ENCODE measurements at regions not wholly inside any gene's neighbourhood (a gene's known extent, or its start where the extent isn't known, plus 50 kb on each side); places are given as distances from the start of the nearest gene placed in this dataset.
A peak's percentile ranks its signal among the peaks of the same experiment; 100 is the strongest.
"Not testable (repeated sequence)": the region's sequence is repeated elsewhere in the genome, so short reads cannot be mapped to it uniquely, and the experiment has no call there.

GRCh38 chr21:6073993-6074705 is 4447.2 kb upstream of the TPTE start:
- in situ Hi-C loops (cut with MboI; ENCODE audit: low pct_unique_long_range_greater_than_20kb in 2 of 9, low sequenced_read_pairs in 9 of 9, unreplicated experiment in 9 of 9); H3K4me1 ChIP-seq (replicated peaks in 1 of 2); H3K27ac ChIP-seq; H3K4me3 ChIP-seq: not testable (repeated sequence)
- no CpG with 5 or more reads among the region's 19 CpGs for WGBS, 10 experiments
- ATAC-seq (replicated peaks in 6 of 8): peak in 3 of 8 experiments; percentile 37 to 84 (median 41)

GRCh38 chr21:6074935-6075334 is 4446.4 kb upstream of the TPTE start:
- in situ Hi-C loops (cut with MboI; ENCODE audit: low pct_unique_long_range_greater_than_20kb in 2 of 9, low sequenced_read_pairs in 9 of 9, unreplicated experiment in 9 of 9); H3K4me3 ChIP-seq; ATAC-seq (replicated peaks in 6 of 8); H3K4me1 ChIP-seq (replicated peaks in 1 of 2); H3K27ac ChIP-seq: not testable (repeated sequence)
- WGBS, 10 experiments: no CpG with 5 or more reads among the region's 17 CpGs

- H3K4me3 ChIP-seq; H3K27ac ChIP-seq; ATAC-seq (replicated peaks in 6 of 8); H3K4me1 ChIP-seq (replicated peaks in 1 of 2); in situ Hi-C loops (cut with MboI; ENCODE audit: low pct_unique_long_range_greater_than_20kb in 2 of 9, low sequenced_read_pairs in 9 of 9, unreplicated experiment in 9 of 9): not testable (repeated sequence)
- whole genome bisulfite sequencing, 10 experiments: no CpG with 5 or more reads among the region's 24 CpGs
These were observed 4445.7 kb upstream of the TPTE start for GRCh38 chr21:6075627-6076208.

- whole genome bisulfite sequencing, 10 experiments: no CpG with 5 or more reads among the region's 12 CpGs
- H3K4me1 ChIP-seq (replicated peaks in 1 of 2); ATAC-seq (replicated peaks in 6 of 8); H3K27ac ChIP-seq; H3K4me3 ChIP-seq; in situ Hi-C loops (cut with MboI; ENCODE audit: low pct_unique_long_range_greater_than_20kb in 2 of 9, low sequenced_read_pairs in 9 of 9, unreplicated experiment in 9 of 9): not testable (repeated sequence)
These were observed 4444.0 kb upstream of the TPTE start for GRCh38 chr21:6077358-6077757.

GRCh38 chr21:6078902-6079301 is 4442.5 kb upstream of the TPTE start:
- ATAC-seq (replicated peaks in 6 of 8): peak in 6 of 8 experiments; percentile 7 to 78 (median 60)
- H3K27ac ChIP-seq; in situ Hi-C loops (cut with MboI; ENCODE audit: low pct_unique_long_range_greater_than_20kb in 2 of 9, low sequenced_read_pairs in 9 of 9, unreplicated experiment in 9 of 9); H3K4me1 ChIP-seq (replicated peaks in 1 of 2); H3K4me3 ChIP-seq: not testable (repeated sequence)
- WGBS, 10 experiments: no CpG with 5 or more reads among the region's 12 CpGs

GRCh38 chr21:6080941-6081655 is 4440.3 kb upstream of the TPTE start:
- in situ Hi-C loops (cut with MboI; ENCODE audit: low pct_unique_long_range_greater_than_20kb in 2 of 9, low sequenced_read_pairs in 9 of 9, unreplicated experiment in 9 of 9); H3K27ac ChIP-seq; H3K4me3 ChIP-seq; H3K4me1 ChIP-seq (replicated peaks in 1 of 2): not testable (repeated sequence)
- peak in 7 of 8 experiments; percentile 23 to 52 (median 45) for ATAC-seq (replicated peaks in 6 of 8)
- whole genome bisulfite sequencing, 10 experiments: no CpG with 5 or more reads among the region's 34 CpGs

- H3K4me3 ChIP-seq; in situ Hi-C loops (cut with MboI; ENCODE audit: low pct_unique_long_range_greater_than_20kb in 2 of 9, low sequenced_read_pairs in 9 of 9, unreplicated experiment in 9 of 9); H3K4me1 ChIP-seq (replicated peaks in 1 of 2); H3K27ac ChIP-seq: not testable (repeated sequence)
- no CpG with 5 or more reads among the region's 12 CpGs for WGBS, 10 experiments
- peak in 1 of 8 experiments; percentile 17 for ATAC-seq (replicated peaks in 6 of 8)
These were observed 4439.2 kb upstream of the TPTE start for GRCh38 chr21:6082166-6082565.

GRCh38 chr21:6083574-6084120 is 4437.7 kb upstream of the TPTE start:
- no CpG with 5 or more reads among the region's 10 CpGs for WGBS, 10 experiments
- H3K4me3 ChIP-seq; in situ Hi-C loops (cut with MboI; ENCODE audit: low pct_unique_long_range_greater_than_20kb in 2 of 9, low sequenced_read_pairs in 9 of 9, unreplicated experiment in 9 of 9); H3K4me1 ChIP-seq (replicated peaks in 1 of 2); H3K27ac ChIP-seq: not testable (repeated sequence)
- ATAC-seq (replicated peaks in 6 of 8): peak in 1 of 8 experiments; percentile 51

- H3K4me1 ChIP-seq (replicated peaks in 1 of 2); in situ Hi-C loops (cut with MboI; ENCODE audit: low pct_unique_long_range_greater_than_20kb in 2 of 9, low sequenced_read_pairs in 9 of 9, unreplicated experiment in 9 of 9); H3K4me3 ChIP-seq; ATAC-seq (replicated peaks in 6 of 8); H3K27ac ChIP-seq: not testable (repeated sequence)
- WGBS, 10 experiments: no CpG with 5 or more reads among the region's 20 CpGs
These were observed 4435.3 kb upstream of the TPTE start for GRCh38 chr21:6086038-6086437.

- WGBS, 10 experiments: no CpG with 5 or more reads among the region's 24 CpGs
- H3K4me1 ChIP-seq (replicated peaks in 1 of 2); H3K4me3 ChIP-seq; H3K27ac ChIP-seq; in situ Hi-C loops (cut with MboI; ENCODE audit: low pct_unique_long_range_greater_than_20kb in 2 of 9, low sequenced_read_pairs in 9 of 9, unreplicated experiment in 9 of 9): not testable (repeated sequence)
- peak in 2 of 8 experiments; percentile 14 to 25 for ATAC-seq (replicated peaks in 6 of 8)
These were observed 4433.7 kb upstream of the TPTE start for GRCh38 chr21:6087579-6088178.

GRCh38 chr21:6090286-6090908 is 4431.0 kb upstream of the TPTE start:
- H3K4me3 ChIP-seq; ATAC-seq (replicated peaks in 6 of 8); H3K27ac ChIP-seq; H3K4me1 ChIP-seq (replicated peaks in 1 of 2); in situ Hi-C loops (cut with MboI; ENCODE audit: low pct_unique_long_range_greater_than_20kb in 2 of 9, low sequenced_read_pairs in 9 of 9, unreplicated experiment in 9 of 9): not testable (repeated sequence)
- no CpG with 5 or more reads among the region's 24 CpGs for WGBS, 10 experiments

- in situ Hi-C loops (cut with MboI; ENCODE audit: low pct_unique_long_range_greater_than_20kb in 2 of 9, low sequenced_read_pairs in 9 of 9, unreplicated experiment in 9 of 9): not testable (repeated sequence)
These were observed 4429.9 kb upstream of the TPTE start for GRCh38 chr21:6091335-6092027.

More at GRCh38 chr21:6091335-6092027, 4429.9 kb upstream of the TPTE start:
- H3K4me3 ChIP-seq; H3K4me1 ChIP-seq (replicated peaks in 1 of 2); H3K27ac ChIP-seq: not testable (repeated sequence)
- peak in 5 of 8 experiments; percentile 11 to 84 (median 49) for ATAC-seq (replicated peaks in 6 of 8)
- WGBS, 10 experiments: no CpG with 5 or more reads among the region's 36 CpGs
